C4-2B (cell line): ENCODE measurements at regions not wholly inside any gene's neighbourhood (a gene's known extent, or its start where the extent isn't known, plus 50 kb on each side); places are given as distances from the start of the nearest gene placed in this dataset.

Source experiments
- ZFX ChIP-seq: fragments of 450-650 bp; IDR thresholded peaks from 2 replicates; pipeline ENCODE4 v1.6.1; 2017
- TF ChIP-seq, protein P1 (sequence below): fragments of 450-650 bp; conservative IDR thresholded peaks from 2 replicates; pipeline ENCODE4 v1.5.1; 2017; ENCODE audit warnings: mild to moderate bottlenecking

DNA sequence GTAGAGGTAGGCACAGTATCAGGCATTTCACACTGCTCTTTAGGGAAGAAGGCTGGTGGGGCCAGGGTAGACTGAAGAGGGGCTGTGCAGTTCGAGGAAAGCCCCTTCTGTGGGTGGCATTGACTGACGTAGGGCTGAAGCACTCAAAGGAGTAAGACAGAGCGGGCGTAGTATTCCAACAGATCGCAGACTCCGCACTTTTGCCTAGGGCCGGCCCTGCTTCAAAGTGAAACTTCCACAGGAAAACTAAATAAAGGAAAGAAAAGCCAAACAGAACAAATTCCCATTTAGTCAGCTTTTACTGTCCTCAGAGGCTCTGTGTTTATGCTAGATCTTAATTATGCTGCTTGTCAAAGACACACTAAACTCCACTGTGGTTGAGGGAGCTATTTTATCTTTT, 493.0 kb upstream of the WWC1 start:
- TF ChIP-seq, protein P1, sequence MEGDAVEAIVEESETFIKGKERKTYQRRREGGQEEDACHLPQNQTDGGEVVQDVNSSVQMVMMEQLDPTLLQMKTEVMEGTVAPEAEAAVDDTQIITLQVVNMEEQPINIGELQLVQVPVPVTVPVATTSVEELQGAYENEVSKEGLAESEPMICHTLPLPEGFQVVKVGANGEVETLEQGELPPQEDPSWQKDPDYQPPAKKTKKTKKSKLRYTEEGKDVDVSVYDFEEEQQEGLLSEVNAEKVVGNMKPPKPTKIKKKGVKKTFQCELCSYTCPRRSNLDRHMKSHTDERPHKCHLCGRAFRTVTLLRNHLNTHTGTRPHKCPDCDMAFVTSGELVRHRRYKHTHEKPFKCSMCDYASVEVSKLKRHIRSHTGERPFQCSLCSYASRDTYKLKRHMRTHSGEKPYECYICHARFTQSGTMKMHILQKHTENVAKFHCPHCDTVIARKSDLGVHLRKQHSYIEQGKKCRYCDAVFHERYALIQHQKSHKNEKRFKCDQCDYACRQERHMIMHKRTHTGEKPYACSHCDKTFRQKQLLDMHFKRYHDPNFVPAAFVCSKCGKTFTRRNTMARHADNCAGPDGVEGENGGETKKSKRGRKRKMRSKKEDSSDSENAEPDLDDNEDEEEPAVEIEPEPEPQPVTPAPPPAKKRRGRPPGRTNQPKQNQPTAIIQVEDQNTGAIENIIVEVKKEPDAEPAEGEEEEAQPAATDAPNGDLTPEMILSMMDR: no peak
- no peak for TF ChIP-seq ZFX
